GM12891 (cell line): ENCODE measurements at regions not wholly inside any gene's neighbourhood (a gene's known extent, or its start where the extent isn't known, plus 50 kb on each side); places are given as distances from the start of the nearest gene placed in this dataset.

Experiments used
- DNase-seq: peaks from one replicate; pipeline ENCODE4 v3.0.0; 2011; ENCODE audit warnings: low spot score; ENCODE audit not compliant: insufficient read length
- FAIRE-seq: peaks from 2 replicates; lab custom pipeline; 2011; peaks lifted over from hg19 to GRCh38; lab: Jason Lieb, UNC
- PAX5 ChIP-seq: IDR thresholded peaks from 2 replicates; pipeline ENCODE4 v1.6.1; 2011; ENCODE audit warnings: low read length, moderate library complexity, mild to moderate bottlenecking; ENCODE audit not compliant: insufficient read depth, severe bottlenecking
- POLR2A ChIP-seq: IDR thresholded peaks from 2 replicates; pipeline ENCODE4 v1.6.1; 2011; ENCODE audit warnings: low read depth, low read length, control low read depth
- POLR2AphosphoS5 ChIP-seq: IDR thresholded peaks from 2 replicates; pipeline ENCODE4 v1.6.1; 2011; ENCODE audit warnings: low read depth, low read length, control low read depth
- POU2F2 ChIP-seq: IDR thresholded peaks from 2 replicates; pipeline ENCODE4 v1.6.1; 2011; ENCODE audit warnings: low read depth, mild to moderate bottlenecking, control low read depth, low read length, moderate library complexity
- SPI1 ChIP-seq: IDR thresholded peaks from 2 replicates; pipeline ENCODE4 v1.6.1; 2011; ENCODE audit warnings: low read depth, low read length, control low read depth
- TAF1 ChIP-seq: IDR thresholded peaks from 2 replicates; pipeline ENCODE4 v1.6.1; 2011; ENCODE audit warnings: low read depth, low read length, control low read depth

DNA sequence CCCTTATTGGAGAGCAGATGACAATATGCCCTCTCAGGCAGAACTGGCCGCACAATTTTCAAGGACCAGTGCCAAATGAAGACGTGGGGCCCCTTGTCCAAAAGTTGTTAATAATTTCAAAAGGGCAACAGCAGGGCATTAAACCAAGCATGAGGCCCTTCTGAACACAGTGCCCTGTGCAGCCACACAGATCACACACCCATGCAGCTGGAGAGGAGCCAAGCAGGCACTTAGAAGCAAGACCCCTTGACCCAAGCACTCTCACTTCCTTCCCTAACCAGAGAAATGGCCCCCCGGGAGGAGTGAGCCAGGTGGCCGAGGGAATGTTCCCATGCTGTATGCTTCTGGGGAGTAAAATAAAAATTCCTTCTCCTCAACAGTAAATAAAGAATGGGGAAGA, 114.0 kb upstream of the TMPO start:
- no peak for DNase-seq

DNA sequence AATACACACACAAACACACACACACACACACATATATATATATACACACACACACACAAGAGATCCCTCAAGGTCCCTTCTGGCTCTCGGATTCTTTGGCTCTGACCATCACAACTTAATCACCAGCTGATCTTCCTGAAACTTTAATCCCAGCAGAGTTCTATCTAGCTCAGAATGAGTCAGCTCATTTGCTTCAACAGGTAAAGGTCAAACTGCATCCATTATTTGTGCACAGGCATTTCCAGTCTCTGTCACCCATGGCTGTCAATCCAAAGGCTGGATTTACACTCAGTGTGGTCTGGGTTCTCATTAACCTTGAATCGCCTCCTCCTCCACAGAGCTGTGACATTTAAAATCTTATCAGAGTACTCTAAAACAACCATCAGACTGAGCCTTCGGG, 113.3 kb upstream of the TMPO start:
- FAIRE-seq (no peak), DNase-seq (no peak)
- TF ChIP-seq SPI1 (no peak), POLR2A (no peak), POU2F2 (no peak), TAF1 (no peak), PAX5 (no peak), POLR2AphosphoS5 (no peak)

More for the DNA sequence above, 114.0 kb upstream of the TMPO start:
- peak; percentile 75 for TF ChIP-seq SPI1
- no peak for TF ChIP-seq TAF1
- no peak for FAIRE-seq

DNA sequence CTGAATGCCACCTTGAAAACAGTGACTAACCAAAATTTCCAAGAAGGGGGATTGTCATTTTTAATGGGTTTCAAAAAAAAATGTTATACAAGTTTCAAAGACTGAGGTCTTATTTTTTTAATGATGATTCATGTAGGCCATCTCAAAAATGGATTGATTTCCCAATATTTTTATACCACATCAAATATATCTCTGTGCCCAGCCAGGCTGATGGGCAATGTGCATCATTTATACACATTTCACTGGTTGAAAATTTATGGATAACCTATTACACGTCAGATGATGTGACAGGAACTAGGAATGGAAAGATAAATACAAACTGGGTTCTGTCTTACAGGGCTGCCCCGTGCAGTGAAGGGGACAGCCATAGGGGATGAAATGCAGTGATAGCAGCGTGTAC, 112.7 kb upstream of the TMPO start:
- DNase-seq (no peak), FAIRE-seq (no peak)
- TF ChIP-seq PAX5 (no peak), POU2F2 (no peak), TAF1 (no peak), POLR2A (no peak), SPI1 (no peak), POLR2AphosphoS5 (no peak)

DNA sequence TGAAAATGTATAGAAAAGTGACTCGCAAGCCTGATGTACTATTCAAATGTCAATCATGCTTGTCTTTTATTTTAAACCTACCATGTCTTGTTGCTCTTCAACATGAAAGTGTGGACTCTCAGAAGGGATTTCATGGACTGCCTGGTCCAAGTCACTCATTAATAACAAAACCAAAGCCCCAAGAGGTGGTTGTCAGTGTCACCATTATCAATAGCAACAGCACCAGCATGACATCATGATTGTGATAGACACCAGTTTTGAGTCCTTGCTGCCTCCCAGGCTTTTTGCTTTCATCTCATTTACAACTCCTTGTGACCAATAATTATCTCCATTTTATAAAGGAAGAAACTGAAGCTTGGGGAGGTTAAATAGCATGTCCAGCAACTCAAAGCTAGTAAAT, 112.0 kb upstream of the TMPO start:
- FAIRE-seq (no peak), DNase-seq (no peak)
- no peak for TF ChIP-seq POLR2AphosphoS5
- no peak for TF ChIP-seq POLR2A
- no peak for TF ChIP-seq POU2F2

DNA sequence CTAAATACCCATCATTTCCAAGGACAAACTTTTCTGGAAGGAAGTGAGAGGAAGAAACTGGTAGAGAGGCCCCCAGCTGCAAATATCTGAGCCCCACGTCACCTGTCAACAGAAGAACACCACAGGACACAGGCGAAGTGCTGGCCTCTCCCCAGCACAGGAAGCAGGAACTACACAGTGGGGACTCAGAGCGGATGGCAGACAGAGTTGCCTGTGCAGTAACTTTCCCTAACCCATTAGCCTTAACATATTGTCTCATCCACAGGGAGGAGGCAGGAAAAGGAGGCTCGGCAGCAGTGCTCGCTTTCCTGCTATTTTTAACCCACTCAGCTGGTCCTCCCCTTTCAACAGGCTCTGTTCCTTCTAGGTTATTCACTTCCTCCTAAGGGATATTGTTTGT, 111.5 kb upstream of the TMPO start:
- no peak for TF ChIP-seq TAF1
- TF ChIP-seq POU2F2, result no peak
- TF ChIP-seq POLR2A, result no peak
- TF ChIP-seq SPI1, result no peak
- TF ChIP-seq PAX5, result no peak
- no peak for TF ChIP-seq POLR2AphosphoS5
- FAIRE-seq (peak; percentile 67), DNase-seq (no peak)

DNA sequence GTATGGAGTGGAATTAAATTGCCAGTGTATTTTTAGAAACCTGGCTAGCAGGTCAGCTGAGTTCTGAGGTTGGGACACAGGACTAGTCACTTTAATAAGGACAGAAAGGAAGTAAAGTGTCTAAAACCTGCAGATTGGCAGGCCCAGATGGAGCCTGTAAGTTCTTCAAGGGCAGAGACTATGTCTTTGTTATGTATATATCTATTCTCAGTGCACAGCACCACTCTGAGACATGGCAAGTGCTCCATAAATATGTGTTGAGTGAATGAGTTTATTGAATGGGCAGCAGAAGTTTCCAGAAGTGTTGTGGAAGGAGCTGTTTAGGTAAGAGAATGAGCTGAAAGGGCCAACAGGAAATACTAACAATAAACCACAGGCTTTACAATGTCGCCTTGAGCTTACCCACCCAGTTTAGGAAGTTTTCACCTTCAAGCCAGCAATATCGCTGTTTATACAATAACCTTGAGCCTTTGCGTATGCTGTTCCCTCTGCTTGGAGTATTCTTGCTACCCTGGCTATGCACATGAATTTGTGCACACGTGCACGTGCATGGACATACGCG, 109.5 kb upstream of the TMPO start:
- DNase-seq (no peak), FAIRE-seq (no peak)
- TF ChIP-seq POLR2A, result no peak
- no peak for TF ChIP-seq POLR2AphosphoS5
- TF ChIP-seq POU2F2, result no peak
- TF ChIP-seq TAF1, result no peak
- no peak for TF ChIP-seq SPI1
- TF ChIP-seq PAX5, result no peak

DNA sequence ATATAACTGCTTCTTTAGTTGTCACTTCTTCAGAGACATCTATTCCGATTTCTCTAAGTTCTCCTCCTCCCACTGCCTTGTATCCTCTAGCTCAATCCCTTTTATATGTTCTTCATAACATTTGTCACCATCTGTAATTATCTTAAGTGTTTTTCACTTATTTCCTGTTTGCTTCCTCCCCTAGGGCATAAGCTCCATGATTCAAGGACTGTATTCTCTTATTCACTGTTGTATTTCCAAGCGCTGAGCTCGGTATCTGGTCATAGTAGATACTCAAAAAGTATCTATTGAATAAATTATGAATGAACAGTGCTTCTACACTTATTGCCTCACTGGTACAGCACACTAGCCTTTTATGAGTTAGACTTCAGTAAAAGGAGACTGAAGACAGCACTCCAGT, 109.0 kb upstream of the TMPO start:
- no peak for DNase-seq
- TF ChIP-seq POU2F2, result no peak
- no peak for TF ChIP-seq POLR2AphosphoS5
- no peak for FAIRE-seq

DNA sequence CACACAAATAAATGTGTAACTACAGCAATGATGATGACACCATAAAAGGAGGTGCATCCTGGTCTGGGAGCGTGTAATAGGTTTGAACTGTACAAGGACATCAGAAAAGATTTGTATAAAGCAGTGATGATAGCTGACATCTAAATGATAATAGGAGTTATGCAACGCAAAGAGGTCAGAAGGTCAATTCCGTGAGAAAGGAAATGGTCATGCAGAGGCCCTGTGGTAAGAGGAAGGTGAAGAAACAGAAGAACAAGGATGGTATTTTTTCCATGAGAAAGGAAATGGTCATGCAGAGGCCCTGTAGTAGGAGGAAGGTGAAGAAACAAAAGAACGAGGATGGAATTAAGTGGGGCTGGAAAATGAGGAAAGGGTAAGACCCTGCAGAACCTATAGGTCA, 106.7 kb upstream of the TMPO start:
- TF ChIP-seq POLR2AphosphoS5, result no peak
- TF ChIP-seq POU2F2, result no peak
- TF ChIP-seq SPI1, result no peak
- no peak for TF ChIP-seq PAX5
- no peak for TF ChIP-seq TAF1
- DNase-seq (no peak), FAIRE-seq (no peak)

DNA sequence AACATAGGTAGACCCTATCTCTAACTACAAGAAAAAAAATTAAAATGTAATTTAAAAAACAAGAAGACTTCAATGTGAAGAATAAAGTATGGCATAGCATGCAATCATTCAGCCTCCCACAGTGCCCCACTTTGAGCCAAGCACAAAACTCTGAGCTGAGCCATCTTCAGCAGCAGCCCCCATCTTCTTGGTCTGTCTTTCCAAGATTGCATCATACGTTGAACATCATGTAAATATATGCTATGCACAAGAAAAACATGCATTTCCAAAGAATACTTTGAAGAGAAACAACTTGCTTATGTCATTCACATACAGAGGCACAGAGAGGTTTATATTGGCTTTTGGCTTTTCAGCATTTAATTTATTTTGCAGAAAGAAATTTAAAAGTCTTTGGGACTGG, 105.8 kb upstream of the TMPO start:
- TF ChIP-seq POLR2A (no peak), PAX5 (no peak), SPI1 (no peak), TAF1 (no peak), POU2F2 (no peak), POLR2AphosphoS5 (no peak)
- FAIRE-seq, result no peak

DNA sequence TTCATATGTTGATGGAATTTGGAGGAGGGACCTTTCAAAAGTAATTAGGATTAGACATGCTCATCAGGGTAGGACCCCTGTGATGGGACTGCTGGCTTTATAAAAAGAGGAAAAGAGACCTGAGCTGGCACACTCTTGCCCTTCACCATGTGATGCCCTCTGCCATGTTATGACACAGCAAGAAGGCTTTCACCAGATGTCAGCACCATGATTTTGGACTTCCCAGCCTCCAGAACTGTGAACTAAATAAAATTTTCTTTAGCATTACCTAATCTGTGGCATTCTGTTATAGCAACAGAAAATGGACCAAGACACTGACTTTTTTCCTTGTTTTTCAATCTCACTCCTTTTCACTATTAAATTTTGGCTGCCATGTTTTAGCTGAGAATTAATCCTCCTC, 105.0 kb upstream of the TMPO start:
- DNase-seq, result no peak
- FAIRE-seq, result no peak
- no peak for TF ChIP-seq PAX5
- no peak for TF ChIP-seq TAF1
- no peak for TF ChIP-seq SPI1
- no peak for TF ChIP-seq POLR2A
- TF ChIP-seq POLR2AphosphoS5, result no peak
- no peak for TF ChIP-seq POU2F2

More for the DNA sequence above, 105.8 kb upstream of the TMPO start:
- no peak for DNase-seq

DNA sequence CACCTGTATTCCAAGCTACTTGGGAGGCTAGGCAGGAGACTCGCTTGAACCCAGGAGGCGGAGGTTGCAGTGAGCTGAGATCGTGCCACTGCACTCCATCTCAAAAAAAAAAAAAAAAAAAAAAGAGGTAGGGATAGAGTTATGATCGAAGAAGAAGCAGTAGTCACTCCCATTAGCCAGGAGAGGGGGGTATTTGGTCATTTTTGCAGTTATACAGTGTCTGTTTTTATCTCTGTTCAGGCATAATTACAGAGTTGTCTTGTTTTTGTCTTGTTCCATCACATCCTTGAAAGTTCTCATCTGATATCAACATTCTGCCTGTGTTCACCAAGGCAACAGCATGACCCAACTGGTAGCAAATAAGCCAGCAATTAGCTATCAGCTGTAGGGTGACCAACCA, 98.5 kb upstream of the TMPO start:
- FAIRE-seq, result no peak
- no peak for TF ChIP-seq PAX5
- TF ChIP-seq SPI1, result no peak
- TF ChIP-seq POLR2A, result no peak
- TF ChIP-seq POLR2AphosphoS5, result no peak
- TF ChIP-seq POU2F2, result no peak
- no peak for TF ChIP-seq TAF1
- no peak for DNase-seq
